HG02588 (cell line): ENCODE measurements at regions not wholly inside any gene's neighbourhood (a gene's known extent, or its start where the extent isn't known, plus 50 kb on each side); places are given as distances from the start of the nearest gene placed in this dataset.

Source experiments
- ATAC-seq: cut with Tn5 transposase; IDR thresholded peaks from one replicate; pipeline ENCODE4 v1.9.1; 2021; ENCODE audit warnings: mild to moderate bottlenecking, moderate library complexity; ENCODE audit not compliant: unreplicated experiment

- ATAC-seq = no peak
These were observed 61.0 kb downstream of the GTPBP8 start for GRCh38 chr3:113051787-113052186.

GRCh38 chr3:113053169-113053568, 62.4 kb downstream of the GTPBP8 start:
- no peak for ATAC-seq

GRCh38 chr3:113054552-113054951, 63.8 kb downstream of the GTPBP8 start:
- ATAC-seq = no peak

GRCh38 chr3:113055201-113055600, 64.4 kb downstream of the GTPBP8 start:
- ATAC-seq = no peak

- no peak for ATAC-seq
These were observed 65.2 kb downstream of the GTPBP8 start for GRCh38 chr3:113055961-113056360.

DNA sequence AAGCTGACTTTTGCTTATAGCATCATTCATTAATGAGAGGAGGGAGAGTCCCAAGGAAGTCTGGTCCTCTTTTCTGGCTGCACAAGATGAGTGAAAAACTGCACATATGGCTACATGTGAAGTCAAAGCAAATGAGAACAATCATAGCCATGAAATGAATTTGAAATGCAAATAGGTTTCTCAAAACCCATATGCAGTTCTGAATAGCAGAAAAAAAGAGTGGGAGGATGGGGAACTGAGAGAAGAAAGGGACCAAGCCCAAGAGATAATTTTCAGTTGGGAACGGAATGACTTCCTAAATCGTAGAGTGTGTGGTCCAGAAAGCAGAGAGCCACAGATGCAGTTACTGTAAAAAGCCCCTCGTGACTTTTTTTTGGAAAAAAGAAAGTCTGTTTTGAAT, 66.3 kb downstream of the GTPBP8 start:
- ATAC-seq = peak; percentile 91

- ATAC-seq = no peak
These were observed 67.4 kb downstream of the GTPBP8 start for GRCh38 chr3:113058188-113058587.

DNA sequence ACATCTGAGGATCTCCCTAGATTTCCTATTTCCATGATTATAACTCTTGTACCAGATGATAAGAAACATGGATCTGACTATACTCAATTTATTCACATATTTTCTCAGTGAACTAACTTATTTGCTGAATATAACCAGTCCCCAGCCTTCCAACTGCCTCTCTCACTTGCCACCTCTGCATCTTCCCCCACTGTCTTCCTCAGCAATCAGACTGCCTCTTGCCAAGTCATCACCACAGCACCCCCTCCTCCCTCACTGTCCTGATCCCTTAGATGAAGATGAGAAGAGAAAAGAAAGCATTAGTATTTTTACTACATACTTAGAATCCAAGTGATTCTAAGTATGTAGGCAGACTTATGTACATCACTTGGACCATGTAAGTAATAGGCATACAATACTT, 71.9 kb downstream of the GTPBP8 start:
- no peak for ATAC-seq

DNA sequence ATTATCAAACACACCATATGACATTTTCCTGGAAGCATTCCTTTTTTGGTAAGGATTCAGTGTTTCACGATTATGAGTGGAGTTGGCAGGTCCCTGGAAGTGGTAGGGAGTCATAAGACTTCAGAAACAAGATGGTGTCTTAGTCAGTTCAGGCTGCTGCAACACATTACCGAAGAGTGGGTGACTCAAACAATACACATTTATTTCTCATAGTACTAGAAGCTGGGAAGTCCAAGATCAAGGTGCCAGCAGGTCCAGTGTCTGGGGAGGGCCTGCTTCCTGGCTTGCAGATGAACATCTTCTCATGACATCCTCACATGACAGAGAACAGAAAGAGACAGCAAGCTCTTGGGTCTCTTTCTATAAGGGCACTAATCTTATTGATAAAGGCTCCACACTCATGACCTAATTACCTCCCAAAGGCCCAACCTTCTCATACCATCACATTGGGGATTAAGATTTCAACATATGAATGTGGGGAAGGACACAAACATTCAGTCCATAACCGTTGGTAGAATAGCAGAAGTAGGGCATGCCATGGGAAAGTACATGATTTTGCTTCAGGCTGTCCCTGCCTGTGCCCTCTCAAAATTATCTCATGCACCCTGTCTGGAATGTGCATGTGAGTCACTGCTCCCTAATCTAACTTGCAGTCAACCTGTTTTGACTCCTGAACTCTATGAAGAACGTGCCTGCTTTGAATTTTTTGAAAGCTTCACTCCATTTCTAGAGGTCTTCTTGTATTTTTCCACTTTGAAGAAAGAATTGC, 72.5 kb downstream of the GTPBP8 start:
- no peak for ATAC-seq

DNA sequence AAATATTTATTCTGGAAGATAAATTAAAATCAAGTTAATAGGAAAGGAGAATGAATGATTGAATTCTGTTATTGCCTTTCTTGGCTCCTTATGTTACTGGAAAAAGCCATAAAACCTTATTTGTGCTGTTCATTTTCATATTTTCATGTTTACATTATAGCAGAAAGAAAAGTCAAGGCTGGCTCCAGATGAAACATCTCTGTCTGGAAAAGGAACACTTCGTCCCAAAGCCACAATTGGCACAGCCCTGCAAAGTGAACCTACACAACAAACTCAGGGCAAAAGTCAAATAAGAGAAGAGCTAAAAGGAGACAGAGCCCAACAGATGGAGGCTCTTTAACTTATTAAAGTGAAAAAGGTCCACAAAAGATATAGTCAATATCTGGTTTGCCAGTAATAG, 73.4 kb downstream of the GTPBP8 start:
- ATAC-seq = no peak

DNA sequence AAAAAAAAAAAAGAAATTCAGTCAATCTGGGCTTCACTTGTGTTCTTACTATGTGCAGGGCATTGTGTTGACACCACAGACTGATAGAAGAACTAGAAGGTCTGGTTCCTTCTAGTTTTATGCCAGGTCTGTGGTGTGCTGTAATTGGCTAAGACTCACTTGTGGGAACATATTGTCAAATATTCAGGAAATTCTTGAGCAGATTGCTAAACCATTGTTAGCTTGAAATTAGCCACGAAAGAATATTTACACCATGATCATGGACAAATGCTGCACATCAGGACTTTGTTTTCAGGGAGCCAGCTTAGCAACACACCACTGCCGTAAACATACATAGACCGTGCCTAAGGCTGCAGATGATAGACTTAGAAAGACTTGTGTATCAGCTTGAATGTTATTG, 74.6 kb downstream of the GTPBP8 start:
- no peak for ATAC-seq

DNA sequence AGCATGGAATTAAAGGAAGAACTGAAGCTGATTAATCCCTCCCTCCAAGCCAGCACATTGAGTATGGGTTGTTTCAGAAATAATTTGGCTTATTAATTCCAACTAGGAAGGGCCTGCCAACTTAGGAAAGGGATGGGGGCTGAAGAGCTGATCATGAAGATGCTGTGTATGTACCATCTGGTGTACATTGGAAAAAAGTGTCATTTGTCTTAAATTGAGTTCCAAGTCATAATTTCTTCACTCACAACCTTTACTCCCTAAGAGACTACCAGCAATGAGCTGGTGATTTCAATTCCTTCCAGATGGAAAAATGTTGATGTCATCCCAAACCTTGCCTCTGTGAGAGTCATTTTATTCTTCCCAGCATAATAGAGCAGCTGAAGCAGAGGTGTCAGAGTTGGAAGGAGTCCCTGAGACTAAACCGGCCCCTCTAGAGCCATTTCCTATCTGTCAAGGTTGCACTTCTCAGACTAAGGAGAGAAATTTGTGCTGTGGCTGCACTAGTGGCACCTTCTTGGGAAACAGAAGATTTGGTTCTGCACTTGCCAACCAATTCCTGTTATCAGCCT, 79.4 kb downstream of the GTPBP8 start:
- no peak for ATAC-seq

- peak; percentile 99 for ATAC-seq
These were observed 79.9 kb downstream of the GTPBP8 start for GRCh38 chr3:113070681-113071113.

DNA sequence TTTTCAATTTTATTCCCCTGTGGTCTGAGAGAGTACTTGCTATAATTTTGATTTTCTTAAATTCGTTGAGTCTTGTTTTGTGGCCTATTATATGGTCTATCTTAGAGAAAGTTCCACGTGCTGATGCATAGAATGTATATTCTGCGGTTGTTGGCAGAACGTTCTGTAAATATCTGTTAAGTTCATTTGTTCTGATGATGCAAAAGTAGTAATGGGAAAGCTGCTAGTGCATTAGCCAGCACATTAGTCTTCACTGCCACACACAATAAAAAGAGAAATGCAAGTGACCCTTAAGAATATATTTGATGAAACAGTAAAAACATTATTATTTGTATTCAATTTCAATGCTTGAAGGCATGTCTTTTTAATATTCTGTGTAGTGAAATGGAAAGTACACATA, 84.8 kb downstream of the GTPBP8 start:
- ATAC-seq = no peak

DNA sequence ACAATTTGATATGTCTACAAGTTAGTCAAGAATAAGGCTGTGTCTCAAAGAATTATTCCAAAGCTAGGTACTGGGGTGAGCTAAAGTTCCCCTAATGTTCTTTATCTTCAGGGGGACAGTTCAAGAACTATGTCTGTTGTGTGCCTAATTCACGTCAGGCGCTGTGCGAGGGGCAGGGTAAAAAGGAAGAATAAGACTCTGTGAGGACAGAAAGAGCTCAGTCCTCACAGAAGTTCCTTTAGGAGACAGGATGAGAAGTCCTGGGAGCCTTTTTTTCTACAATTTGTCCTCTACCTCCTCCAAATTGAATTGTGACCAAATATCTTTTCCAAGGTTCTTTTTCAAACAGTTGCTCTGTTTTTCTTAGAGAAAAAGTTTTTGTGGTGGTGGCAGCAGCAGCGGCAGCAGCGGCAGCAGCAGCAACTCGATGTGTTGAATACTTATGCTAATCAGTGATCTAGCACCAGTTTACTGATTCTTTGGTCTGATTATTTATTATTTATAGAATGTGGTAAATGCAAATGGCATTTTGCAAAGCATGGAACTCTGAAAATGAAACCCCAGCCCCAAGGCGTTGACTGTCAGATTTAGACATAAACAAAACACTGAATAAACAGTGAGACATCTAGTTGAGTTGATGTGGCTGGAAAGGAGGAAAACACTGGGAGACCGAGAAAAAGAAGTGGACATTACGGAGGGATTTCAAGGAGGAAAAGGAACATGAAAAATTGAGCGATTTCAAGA, 88.6 kb downstream of the GTPBP8 start:
- ATAC-seq = peak; percentile 89

GRCh38 chr3:113084777-113085176, 94.0 kb downstream of the GTPBP8 start:
- ATAC-seq = no peak

- ATAC-seq = no peak
These were observed 96.0 kb downstream of the GTPBP8 start for GRCh38 chr3:113086560-113087461.

GRCh38 chr3:113088616-113089015, 97.8 kb downstream of the GTPBP8 start:
- no peak for ATAC-seq

- no peak for ATAC-seq
These were observed 100.6 kb downstream of the GTPBP8 start for GRCh38 chr3:113091417-113091816.

DNA sequence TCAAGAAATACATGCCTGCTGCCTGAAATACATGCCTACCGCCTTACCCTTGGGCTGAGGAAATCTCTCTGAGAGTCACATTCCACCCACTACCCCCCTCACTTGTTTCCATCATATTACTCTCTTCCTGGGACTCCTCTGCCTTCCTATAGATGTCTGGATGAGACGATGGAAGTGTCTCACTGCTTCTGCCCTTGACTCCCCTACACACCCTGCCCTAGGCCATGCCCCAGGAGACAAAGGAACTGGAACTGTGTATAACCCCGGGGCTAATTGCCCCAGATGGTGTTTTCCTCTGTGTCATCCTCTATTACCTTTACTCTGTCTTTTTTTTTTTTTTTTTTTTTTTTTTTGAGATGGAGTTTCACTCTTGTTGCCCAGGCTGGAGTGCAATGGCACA, 102.0 kb downstream of the GTPBP8 start:
- no peak for ATAC-seq
